ENCODE measurements at regions not wholly inside any gene's neighbourhood (a gene's known extent, or its start where the extent isn't known, plus 50 kb on each side); places are given as distances from the start of the nearest gene placed in this dataset.

- H3K9me3 Mint-ChIP-seq = peaks cover 0 to 13% (median 3%) of the 10 kb centered on the region in 9 donors
- H3K4me3 Mint-ChIP-seq = no peak overlapping the region
- H3K36me3 Mint-ChIP-seq = no peaks in the 10 kb centered on the region
- no peak for ATAC-seq
- no peaks in the 10 kb centered on the region for H3K4me1 Mint-ChIP-seq
- H3K27ac Mint-ChIP-seq = no peak overlapping the region
- POLR2A ChIA-PET = no interaction called here
- no peak for DNase-seq
- H3K27me3 Mint-ChIP-seq = peaks cover 0 to 1% (median 0%) of the 10 kb centered on the region in 5 donors
These were observed 521.3 kb upstream of the ZNF608 start for GRCh38 chr5:125267636-125268248.

GRCh38 chr5:125269926-125270325 lies 523.5 kb upstream of the ZNF608 start:
- H3K4me1 Mint-ChIP-seq = no peaks in the 10 kb centered on the region
- POLR2A ChIA-PET = no interaction called here
- peaks cover 0 to 10% (median 3%) of the 10 kb centered on the region in 9 donors for H3K9me3 Mint-ChIP-seq
- ATAC-seq (no peak), DNase-seq (no peak)
- H3K4me3 Mint-ChIP-seq = no peak overlapping the region
- H3K27me3 Mint-ChIP-seq = peaks cover 0 to 1% (median 0%) of the 10 kb centered on the region in 5 donors
- H3K27ac Mint-ChIP-seq = no peak overlapping the region
- no peaks in the 10 kb centered on the region for H3K36me3 Mint-ChIP-seq

DNA sequence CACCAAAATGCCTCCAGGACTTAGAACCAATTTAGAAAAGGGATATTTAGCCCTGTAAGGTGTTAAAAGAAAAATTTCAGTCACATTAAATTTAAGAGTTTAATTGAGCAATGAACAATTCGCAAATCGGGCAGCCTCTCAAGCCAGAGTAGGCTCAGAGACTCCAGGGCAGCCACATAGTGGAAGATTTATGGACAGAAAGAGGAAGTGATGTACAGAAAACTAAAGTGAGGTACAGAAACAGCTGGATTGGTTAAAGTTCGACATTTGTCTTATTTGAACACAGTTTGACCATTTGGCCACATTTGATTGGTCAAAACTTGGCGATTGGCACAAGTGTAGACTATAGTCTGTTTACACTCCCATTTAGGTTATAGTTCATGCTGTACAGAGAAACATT lies 525.9 kb upstream of the ZNF608 start:
- no peaks in the 10 kb centered on the region for H3K36me3 Mint-ChIP-seq
- POLR2A ChIA-PET = no interaction called here
- no peaks in the 10 kb centered on the region for H3K4me1 Mint-ChIP-seq
- no peak overlapping the region for H3K4me3 Mint-ChIP-seq
- no peaks in the 10 kb centered on the region for H3K27me3 Mint-ChIP-seq
- peaks cover 0 to 3% (median 0%) of the 10 kb centered on the region in 9 donors for H3K9me3 Mint-ChIP-seq
- ATAC-seq = no peak
- no peak overlapping the region for H3K27ac Mint-ChIP-seq
- DNase-seq = no peak

- H3K27me3 Mint-ChIP-seq = no peaks in the 10 kb centered on the region
- no peak overlapping the region for H3K27ac Mint-ChIP-seq
- H3K4me1 Mint-ChIP-seq = no peaks in the 10 kb centered on the region
- no peak overlapping the region for H3K4me3 Mint-ChIP-seq
- H3K36me3 Mint-ChIP-seq = no peaks in the 10 kb centered on the region
- no peak for ATAC-seq
- DNase-seq = no peak
- peaks cover 0 to 3% (median 0%) of the 10 kb centered on the region in 9 donors for H3K9me3 Mint-ChIP-seq
- POLR2A ChIA-PET = no interaction called here
These were observed 527.8 kb upstream of the ZNF608 start for GRCh38 chr5:125274211-125274610.

- ATAC-seq = no peak
- H3K36me3 Mint-ChIP-seq = no peaks in the 10 kb centered on the region
- no peak overlapping the region for H3K4me3 Mint-ChIP-seq
- POLR2A ChIA-PET = no interaction called here
- no peaks in the 10 kb centered on the region for H3K27me3 Mint-ChIP-seq
- H3K9me3 Mint-ChIP-seq = peaks cover 0 to 5% (median 0%) of the 10 kb centered on the region in 9 donors
- DNase-seq = no peak
- no peak overlapping the region for H3K27ac Mint-ChIP-seq
- no peaks in the 10 kb centered on the region for H3K4me1 Mint-ChIP-seq
These were observed 528.7 kb upstream of the ZNF608 start for GRCh38 chr5:125274938-125275724.

DNA sequence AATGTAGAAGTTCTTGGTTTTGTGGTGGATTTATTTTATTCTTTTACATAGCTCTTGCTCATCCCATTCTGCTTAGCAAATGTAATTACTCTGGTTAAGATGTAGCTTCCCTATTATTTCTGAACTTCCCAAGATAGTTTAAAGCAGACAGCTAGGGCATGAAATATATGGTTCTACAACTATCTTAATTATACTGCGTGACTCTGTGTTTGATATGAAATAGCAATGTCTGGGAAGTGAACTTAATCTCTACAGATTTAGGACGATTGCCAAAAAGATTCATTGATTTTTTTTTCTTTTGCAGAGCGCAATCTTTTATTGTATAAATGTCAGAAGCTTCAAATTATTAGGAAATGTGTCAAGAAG lies 529.3 kb upstream of the ZNF608 start:
- peaks cover 0 to 8% (median 0%) of the 10 kb centered on the region in 9 donors for H3K9me3 Mint-ChIP-seq
- POLR2A ChIA-PET = no interaction called here
- no peak for ATAC-seq
- no peaks in the 10 kb centered on the region for H3K36me3 Mint-ChIP-seq
- DNase-seq = no peak
- H3K4me1 Mint-ChIP-seq = no peaks in the 10 kb centered on the region
- no peak overlapping the region for H3K4me3 Mint-ChIP-seq
- no peak overlapping the region for H3K27ac Mint-ChIP-seq
- no peaks in the 10 kb centered on the region for H3K27me3 Mint-ChIP-seq

GRCh38 chr5:125276096-125276495 lies 529.7 kb upstream of the ZNF608 start:
- DNase-seq = no peak
- Mint-ChIP-seq H3K36me3 (no peaks in the 10 kb centered on the region), H3K4me1 (no peaks in the 10 kb centered on the region), H3K27me3 (no peaks in the 10 kb centered on the region), H3K27ac (no peak overlapping the region), H3K9me3 (peaks cover 0 to 8% (median 0%) of the 10 kb centered on the region in 9 donors), H3K4me3 (no peak overlapping the region)
- ATAC-seq = no peak
- POLR2A ChIA-PET = no interaction called here

GRCh38 chr5:125277494-125278154 lies 531.2 kb upstream of the ZNF608 start:
- POLR2A ChIA-PET = no interaction called here
- ATAC-seq (no peak), DNase-seq (no peak)
- Mint-ChIP-seq H3K9me3 (peaks cover 0 to 8% (median 0%) of the 10 kb centered on the region in 9 donors), H3K4me3 (no peak overlapping the region), H3K4me1 (no peaks in the 10 kb centered on the region), H3K27me3 (no peaks in the 10 kb centered on the region), H3K36me3 (no peaks in the 10 kb centered on the region), H3K27ac (no peak overlapping the region)

DNA sequence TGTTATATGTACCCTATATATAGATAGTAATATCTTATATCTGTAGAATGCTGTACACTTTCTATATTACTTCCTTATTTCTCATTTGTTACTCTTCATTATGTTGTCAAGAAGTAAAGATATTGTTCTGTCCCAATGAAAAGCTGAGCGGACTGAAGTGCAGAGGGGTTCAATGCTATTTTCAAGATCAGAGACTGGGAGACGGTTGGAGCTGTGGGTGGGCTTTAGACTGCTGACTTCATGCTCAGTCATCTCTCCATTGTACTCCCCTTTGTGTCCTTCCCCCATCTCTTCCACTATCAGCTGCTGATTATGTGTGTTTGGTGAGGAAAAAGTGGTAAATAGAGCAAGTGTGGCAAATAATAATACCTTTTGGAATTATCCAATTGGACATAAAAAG lies 532.3 kb upstream of the ZNF608 start:
- H3K4me3 Mint-ChIP-seq = no peak overlapping the region
- POLR2A ChIA-PET = no interaction called here
- no peaks in the 10 kb centered on the region for H3K27me3 Mint-ChIP-seq
- H3K9me3 Mint-ChIP-seq = peaks cover 0 to 4% (median 0%) of the 10 kb centered on the region in 9 donors
- no peak for ATAC-seq
- H3K4me1 Mint-ChIP-seq = no peaks in the 10 kb centered on the region
- no peak overlapping the region for H3K27ac Mint-ChIP-seq
- no peaks in the 10 kb centered on the region for H3K36me3 Mint-ChIP-seq
- DNase-seq = no peak

GRCh38 chr5:125281667-125282066 lies 535.2 kb upstream of the ZNF608 start:
- DNase-seq (no peak), ATAC-seq (no peak)
- Mint-ChIP-seq H3K4me3 (no peak overlapping the region), H3K4me1 (no peaks in the 10 kb centered on the region), H3K27ac (no peak overlapping the region), H3K36me3 (no peaks in the 10 kb centered on the region), H3K9me3 (peaks cover 0 to 4% (median 0%) of the 10 kb centered on the region in 9 donors), H3K27me3 (no peaks in the 10 kb centered on the region)
- POLR2A ChIA-PET = no interaction called here

DNA sequence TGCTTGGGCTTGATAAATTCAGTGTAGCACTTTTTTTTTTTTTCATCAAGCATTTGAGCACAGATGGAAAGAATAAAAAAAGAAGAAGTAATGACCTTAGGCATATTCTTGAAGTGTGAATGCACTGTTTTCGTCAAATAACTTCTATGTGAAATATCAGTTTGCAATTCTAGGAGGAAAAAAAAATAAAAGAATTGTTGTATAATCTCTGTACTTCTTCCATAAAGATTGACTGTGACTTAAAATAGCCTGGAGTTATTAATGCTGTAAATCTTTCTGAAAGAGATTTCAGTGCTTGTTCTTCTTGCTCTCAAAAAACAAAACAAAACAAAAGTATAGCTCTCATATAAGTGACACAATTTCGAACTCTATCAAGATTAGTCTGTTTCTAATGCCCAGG lies 536.9 kb upstream of the ZNF608 start:
- Mint-ChIP-seq H3K4me1 (no peaks in the 10 kb centered on the region), H3K9me3 (peaks cover 0 to 4% (median 0%) of the 10 kb centered on the region in 9 donors), H3K27me3 (no peaks in the 10 kb centered on the region), H3K4me3 (no peak overlapping the region), H3K27ac (no peak overlapping the region), H3K36me3 (no peaks in the 10 kb centered on the region)
- ATAC-seq (no peak), DNase-seq (no peak)
- POLR2A ChIA-PET = no interaction called here

GRCh38 chr5:125286271-125286670 lies 539.8 kb upstream of the ZNF608 start:
- POLR2A ChIA-PET = no interaction called here
- Mint-ChIP-seq H3K27me3 (no peaks in the 10 kb centered on the region), H3K9me3 (peaks cover 0 to 1% (median 0%) of the 10 kb centered on the region in 9 donors)

GRCh38 chr5:125289606-125290005 lies 543.2 kb upstream of the ZNF608 start:
- Mint-ChIP-seq H3K9me3 (peaks cover 0 to 11% (median 0%) of the 10 kb centered on the region in 9 donors), H3K27me3 (no peaks in the 10 kb centered on the region), H3K4me3 (no peak overlapping the region), H3K27ac (no peak overlapping the region), H3K36me3 (no peaks in the 10 kb centered on the region), H3K4me1 (peaks cover 0 to 6% (median 0%) of the 10 kb centered on the region in 4 donors)
- ATAC-seq (no peak), DNase-seq (no peak)
- POLR2A ChIA-PET = no interaction called here

More at GRCh38 chr5:125286271-125286670, 539.8 kb upstream of the ZNF608 start:
- Mint-ChIP-seq H3K36me3 (no peaks in the 10 kb centered on the region), H3K4me3 (no peak overlapping the region), H3K4me1 (no peaks in the 10 kb centered on the region), H3K27ac (no peak overlapping the region)
- DNase-seq (no peak), ATAC-seq (no peak)
